RPMI8226 (cell line): ENCODE measurements at regions not wholly inside any gene's neighbourhood (a gene's known extent, or its start where the extent isn't known, plus 50 kb on each side); places are given as distances from the start of the nearest gene placed in this dataset.
"Not testable (repeated sequence)": the region's sequence is repeated elsewhere in the genome, so short reads cannot be mapped to it uniquely, and the experiment has no call there.

ENCODE experiments used
- DNase-seq: peaks from one replicate; pipeline ENCODE4 v3.0.0-alpha.2; 2015

GRCh38 chr22:22074634-22075381, 92.2 kb upstream of the TOP3B start:
- peak; percentile 4 for DNase-seq

DNA sequence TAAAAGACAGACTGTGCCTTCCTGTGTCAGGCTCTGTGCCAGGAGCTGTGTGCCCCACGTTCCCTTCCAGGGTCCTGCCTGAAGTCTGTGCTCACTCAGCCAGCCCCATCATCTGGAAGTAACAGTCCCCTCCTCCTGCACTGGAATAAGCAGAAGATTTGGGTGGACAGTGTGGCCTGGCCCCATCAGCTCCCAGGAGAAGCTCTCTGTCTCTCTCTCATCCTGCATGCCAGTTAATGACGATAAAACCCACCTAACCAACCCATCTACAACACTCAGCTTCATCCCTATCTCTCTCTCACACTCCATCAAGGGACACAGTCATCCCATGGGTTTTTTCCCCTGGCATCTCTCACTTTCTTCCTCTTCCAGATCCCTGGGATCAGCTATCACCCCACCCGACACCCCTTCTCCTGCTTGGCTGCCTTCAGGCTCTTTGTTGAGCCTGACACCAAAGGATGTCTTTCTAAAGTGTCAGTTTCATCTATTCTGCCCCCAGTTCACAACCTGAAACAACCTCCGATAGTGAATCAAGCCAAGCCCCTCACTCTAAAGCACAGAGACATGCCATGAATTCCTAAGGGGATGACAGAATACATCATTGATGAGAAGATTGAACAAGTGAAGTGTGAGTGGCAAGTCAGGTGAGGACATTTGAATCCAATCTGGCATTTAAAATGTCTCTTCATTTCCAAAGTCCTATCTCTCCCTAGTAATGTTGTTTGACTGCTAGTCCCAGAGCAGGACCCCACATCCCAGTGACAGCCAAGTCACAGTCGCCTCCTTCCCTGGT, 91.4 kb upstream of the TOP3B start:
- no peak for DNase-seq

DNA sequence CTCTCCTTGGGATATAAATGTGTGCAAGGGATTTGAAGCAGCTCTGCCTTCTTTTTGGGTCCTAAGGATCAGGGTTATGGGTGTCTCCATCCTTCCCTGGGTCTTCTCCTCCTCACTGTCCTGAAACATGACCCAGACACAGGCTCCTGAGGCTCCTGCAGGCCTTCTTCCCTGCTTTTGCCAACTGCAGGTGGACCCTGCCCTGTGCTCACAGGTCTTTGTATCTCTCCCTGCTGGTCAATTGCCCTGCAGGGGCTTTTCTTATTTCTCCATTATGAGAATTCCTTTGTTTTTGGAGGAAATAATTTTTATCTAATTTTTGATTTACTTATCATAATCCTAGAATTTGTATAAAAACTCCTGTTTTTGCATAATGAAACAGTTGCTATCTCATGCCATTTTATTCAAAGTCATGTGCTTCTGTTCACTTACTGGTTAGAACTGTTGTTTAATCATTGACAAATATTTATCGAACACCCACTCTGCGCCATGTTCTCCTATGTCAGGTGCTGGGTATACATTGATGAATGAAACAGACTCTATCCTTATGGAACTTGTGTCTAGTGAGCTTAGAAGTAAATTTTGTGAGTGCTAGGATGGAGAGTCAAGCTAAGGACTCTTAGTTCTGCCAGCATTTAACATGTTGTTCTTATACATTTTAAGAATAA, 89.7 kb upstream of the TOP3B start:
- DNase-seq, result no peak

DNA sequence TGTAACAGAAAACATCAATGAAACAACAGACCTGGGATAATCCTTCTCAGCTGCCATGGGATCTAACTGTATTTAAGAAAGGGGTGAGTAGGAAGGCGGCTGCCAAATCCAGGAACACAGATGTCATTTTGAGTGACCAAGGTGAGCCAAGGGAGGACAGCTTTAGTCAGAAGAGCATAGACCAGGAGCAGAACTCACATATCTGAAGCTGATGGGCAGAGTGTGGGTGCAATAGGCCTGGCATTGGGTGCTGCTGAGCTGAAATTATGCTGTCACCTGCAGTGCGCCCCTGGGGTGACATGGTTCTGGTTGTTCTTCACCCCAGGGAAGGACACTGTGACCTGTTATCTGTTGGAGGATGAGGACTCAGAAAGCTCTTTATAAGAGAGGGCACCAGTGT, 88.9 kb upstream of the TOP3B start:
- no peak for DNase-seq

- no peak for DNase-seq
Measured at GRCh38 chr22:22070371-22070824, 87.8 kb upstream of the TOP3B start.

- no peak for DNase-seq
Measured at GRCh38 chr22:22069450-22070370, 87.1 kb upstream of the TOP3B start.

GRCh38 chr22:22068657-22069056, 86.1 kb upstream of the TOP3B start:
- no peak for DNase-seq

- no peak for DNase-seq
Measured at GRCh38 chr22:22068025-22068424, 85.4 kb upstream of the TOP3B start.

DNA sequence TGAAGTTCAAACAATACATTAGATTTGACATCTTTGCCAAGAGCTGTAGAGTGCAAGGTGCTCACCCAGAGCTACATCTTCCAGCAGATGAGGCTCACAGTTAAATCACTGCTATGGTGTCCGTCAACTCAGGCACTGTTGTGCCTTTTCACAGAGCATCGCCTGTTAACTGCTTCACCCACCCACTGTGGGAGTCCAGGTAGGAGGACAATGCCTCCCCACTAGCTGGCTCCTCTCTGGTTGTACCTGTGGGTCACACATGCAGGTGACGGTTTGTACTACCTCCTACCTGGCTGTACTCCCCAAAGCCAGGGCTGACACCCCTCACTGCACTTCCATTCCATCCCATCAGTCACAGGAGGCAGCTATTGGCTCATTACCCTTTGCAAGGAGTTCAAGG, 84.6 kb upstream of the TOP3B start:
- no peak for DNase-seq

DNA sequence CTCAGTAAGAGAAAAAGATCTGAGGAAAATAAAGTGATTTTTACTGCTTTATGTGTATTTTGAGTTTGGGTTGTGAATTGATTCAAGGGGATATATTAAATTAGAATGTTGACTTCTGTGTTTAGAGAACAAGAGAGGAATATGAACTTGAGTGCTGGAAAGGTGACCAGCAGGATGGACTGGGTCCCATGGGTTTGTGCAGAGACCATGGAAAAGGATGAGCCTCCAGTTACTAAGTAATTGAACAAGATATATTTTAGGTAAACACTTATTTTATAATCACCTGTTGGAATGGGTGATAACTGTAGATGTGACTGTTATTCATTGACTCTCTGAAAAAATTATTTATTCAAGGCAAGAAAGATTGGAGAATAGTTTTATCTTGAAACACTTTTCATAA, 82.0 kb upstream of the TOP3B start:
- no peak for DNase-seq

DNA sequence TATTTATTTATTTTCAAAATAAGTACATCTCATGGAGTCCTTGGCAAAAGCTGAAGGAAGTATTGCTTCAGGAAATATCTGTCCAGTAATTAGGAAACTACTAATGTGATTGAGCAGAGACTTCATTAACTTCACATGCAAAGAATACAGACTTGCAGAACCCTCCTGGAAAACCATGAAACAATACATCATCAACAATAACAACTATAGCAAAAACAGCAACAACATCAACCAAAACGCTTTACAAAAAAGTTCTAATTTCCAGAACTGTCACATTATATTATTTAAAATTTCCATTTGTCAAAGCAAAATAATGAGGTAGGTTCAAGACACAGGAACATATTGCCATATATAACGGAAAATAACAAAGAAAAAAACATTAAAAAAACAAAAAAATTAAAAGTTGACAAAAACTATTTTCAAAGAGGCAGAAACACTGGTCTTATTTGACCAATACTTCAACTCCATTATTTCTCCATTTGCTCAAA, 79.8 kb upstream of the TOP3B start:
- DNase-seq, result no peak

GRCh38 chr22:22061085-22062077, 78.8 kb upstream of the TOP3B start:
- DNase-seq, result no peak

- DNase-seq, result peak; percentile 39
Measured at GRCh38 chr22:22060200-22061084, 77.9 kb upstream of the TOP3B start.

DNA sequence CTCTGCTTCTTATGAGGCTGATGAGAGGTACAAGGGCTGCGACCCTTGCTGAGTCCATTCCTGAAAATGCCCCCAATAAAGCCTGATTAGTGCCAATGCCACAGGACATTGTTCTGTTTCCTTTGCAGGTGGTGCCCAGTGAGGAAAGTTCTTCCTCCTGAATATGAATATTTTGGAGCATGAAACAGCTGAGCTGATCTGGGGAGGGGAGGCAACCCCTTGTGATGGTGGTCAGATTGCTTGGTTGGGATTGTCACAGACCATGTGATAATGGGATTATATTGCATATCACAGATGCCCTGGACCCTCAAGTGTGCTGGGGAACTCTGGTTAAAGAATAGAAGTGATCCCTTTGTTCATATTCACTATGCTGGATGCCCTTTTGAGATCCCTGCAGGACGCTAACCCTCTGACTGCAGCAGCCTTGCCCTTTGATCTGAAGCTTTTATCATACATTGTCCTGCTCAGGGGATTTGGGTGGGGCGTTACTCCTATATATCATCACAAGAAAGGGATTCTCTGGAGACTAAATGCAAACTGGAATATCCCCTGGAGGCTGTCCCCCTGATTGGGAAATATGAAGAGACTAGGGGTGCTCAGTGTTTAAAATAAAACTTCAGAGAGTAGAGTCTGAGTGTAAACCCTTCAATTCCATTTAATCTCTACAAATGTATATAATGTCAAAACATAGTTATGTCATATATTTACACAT, 76.9 kb upstream of the TOP3B start:
- DNase-seq, result no peak

GRCh38 chr22:22058633-22059290, 76.2 kb upstream of the TOP3B start:
- DNase-seq, result no peak

- DNase-seq, result no peak
Measured at GRCh38 chr22:22057617-22058378, 75.2 kb upstream of the TOP3B start.

GRCh38 chr22:22056809-22057594, 74.4 kb upstream of the TOP3B start:
- DNase-seq, result not testable (repeated sequence)
